Tibial nerve (tissue), 4 donors: ENCODE measurements at regions not wholly inside any gene's neighbourhood (a gene's known extent, or its start where the extent isn't known, plus 50 kb on each side); places are given as distances from the start of the nearest gene placed in this dataset.

Experiments
- EP300 ChIP-seq, 2 donors: sonication (generic); formaldehyde crosslinking; IDR thresholded peaks; one replicate each; pipeline ENCODE4 v1.6.1; 2017; ENCODE audit warnings: antibody characterized with exemption in 2 of 2, mild to moderate bottlenecking in 1 of 2
- POLR2A ChIP-seq, 2 donors: fragments of 450-650 bp; IDR thresholded peaks; one replicate each; pipeline ENCODE4 v1.6.1; 2017; ENCODE audit warnings: antibody characterized with exemption in 2 of 2, mild to moderate bottlenecking in 2 of 2, moderate library complexity in 2 of 2
- TF ChIP-seq, protein P1 (sequence below), 5 experiments: fragments of 200-600 bp in 3 of 5; fragments of 450-650 bp in 2 of 5; sonication (generic) in 3 of 5; IDR thresholded peaks; one replicate each; pipeline ENCODE4 v1.5.1; 2016 to 2019; ENCODE audit warnings: antibody characterized with exemption in 5 of 5, mild to moderate bottlenecking in 3 of 5, moderate library complexity in 2 of 5

DNA sequence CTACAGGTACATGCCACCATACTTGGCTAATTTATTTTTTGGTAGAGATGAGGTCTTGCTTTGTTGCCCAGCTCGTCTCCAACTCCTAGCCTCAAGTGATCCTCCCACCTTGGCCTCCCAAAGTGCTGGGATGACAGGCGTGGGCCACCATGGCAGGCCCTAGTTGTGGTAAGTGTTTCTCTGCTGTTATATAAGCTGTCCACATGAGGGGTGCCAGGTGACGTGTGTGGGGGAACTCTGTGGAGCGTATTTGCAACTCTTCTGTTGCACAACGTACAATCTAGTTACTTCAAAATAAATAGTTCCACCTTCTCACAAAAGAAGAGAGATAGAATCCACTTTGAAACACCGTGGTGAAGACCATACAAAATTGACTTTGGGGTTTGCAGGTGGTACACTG lies 125.1 kb downstream of the NCOR2 start:
- TF ChIP-seq POLR2A (IDR thresholded peaks at IDR 0.05) = no peak
- no peak for TF ChIP-seq EP300 (IDR thresholded peaks at IDR 0.05)
- TF ChIP-seq, protein P1, sequence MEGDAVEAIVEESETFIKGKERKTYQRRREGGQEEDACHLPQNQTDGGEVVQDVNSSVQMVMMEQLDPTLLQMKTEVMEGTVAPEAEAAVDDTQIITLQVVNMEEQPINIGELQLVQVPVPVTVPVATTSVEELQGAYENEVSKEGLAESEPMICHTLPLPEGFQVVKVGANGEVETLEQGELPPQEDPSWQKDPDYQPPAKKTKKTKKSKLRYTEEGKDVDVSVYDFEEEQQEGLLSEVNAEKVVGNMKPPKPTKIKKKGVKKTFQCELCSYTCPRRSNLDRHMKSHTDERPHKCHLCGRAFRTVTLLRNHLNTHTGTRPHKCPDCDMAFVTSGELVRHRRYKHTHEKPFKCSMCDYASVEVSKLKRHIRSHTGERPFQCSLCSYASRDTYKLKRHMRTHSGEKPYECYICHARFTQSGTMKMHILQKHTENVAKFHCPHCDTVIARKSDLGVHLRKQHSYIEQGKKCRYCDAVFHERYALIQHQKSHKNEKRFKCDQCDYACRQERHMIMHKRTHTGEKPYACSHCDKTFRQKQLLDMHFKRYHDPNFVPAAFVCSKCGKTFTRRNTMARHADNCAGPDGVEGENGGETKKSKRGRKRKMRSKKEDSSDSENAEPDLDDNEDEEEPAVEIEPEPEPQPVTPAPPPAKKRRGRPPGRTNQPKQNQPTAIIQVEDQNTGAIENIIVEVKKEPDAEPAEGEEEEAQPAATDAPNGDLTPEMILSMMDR (IDR thresholded peaks at IDR 0.05) = no peak
